ENCODE measurements at regions not wholly inside any gene's neighbourhood (a gene's known extent, or its start where the extent isn't known, plus 50 kb on each side); places are given as distances from the start of the nearest gene placed in this dataset.
"Not testable (repeated sequence)": the region's sequence is repeated elsewhere in the genome, so short reads cannot be mapped to it uniquely, and the experiment has no call there.

DNA sequence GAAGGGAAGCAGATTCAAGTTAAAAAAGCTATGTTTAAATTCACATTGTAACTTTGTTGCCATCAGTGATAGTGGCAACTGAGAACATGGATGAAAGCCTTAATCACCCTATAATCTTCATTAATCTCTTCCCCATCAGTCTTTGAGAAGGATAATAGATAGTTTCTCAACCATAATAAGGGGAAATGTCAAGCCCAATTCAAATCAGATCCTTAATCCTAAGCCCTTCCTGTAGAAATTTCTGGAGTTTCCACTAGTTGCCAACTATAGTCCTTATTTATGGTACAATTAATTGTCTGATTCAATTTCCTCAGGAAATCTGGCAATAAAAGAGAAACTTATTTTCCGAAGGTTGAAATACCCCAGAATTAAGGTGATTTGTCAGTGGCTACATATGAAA is 431.8 kb downstream of the ZWINT start:
- Histone ChIP-seq H3K4me1 (ENCODE audit: control insufficient read depth in 2 of 3, insufficient read depth in 2 of 3, low read depth in 1 of 3, low read length in 3 of 3) (no peaks in the 10 kb centered on the region), H3K36me3 (ENCODE audit: control insufficient read depth in 2 of 3, insufficient read depth in 3 of 3, low read length in 3 of 3) (no peaks in the 10 kb centered on the region), H3K9ac (ENCODE audit: low read length in 3 of 3) (no peak overlapping the region), H3K27me3 (ENCODE audit: control insufficient read depth, insufficient read depth, low read length) (no peaks in the 10 kb centered on the region), H3K4me3 (ENCODE audit: low read length in 3 of 3) (no peak overlapping the region), H3K27ac (ENCODE audit: low read depth in 2 of 2, low read length in 2 of 2) (no peak overlapping the region), H3K9me3 (ENCODE audit: control insufficient read depth in 2 of 3, insufficient read depth in 1 of 3, low read length in 3 of 3) (no peaks in the 10 kb centered on the region)
- intact Hi-C loops (cut with DNase I): no loop called here
- DNase-seq (no peak), FAIRE-seq (no peak)
- TF ChIP-seq, protein P1, sequence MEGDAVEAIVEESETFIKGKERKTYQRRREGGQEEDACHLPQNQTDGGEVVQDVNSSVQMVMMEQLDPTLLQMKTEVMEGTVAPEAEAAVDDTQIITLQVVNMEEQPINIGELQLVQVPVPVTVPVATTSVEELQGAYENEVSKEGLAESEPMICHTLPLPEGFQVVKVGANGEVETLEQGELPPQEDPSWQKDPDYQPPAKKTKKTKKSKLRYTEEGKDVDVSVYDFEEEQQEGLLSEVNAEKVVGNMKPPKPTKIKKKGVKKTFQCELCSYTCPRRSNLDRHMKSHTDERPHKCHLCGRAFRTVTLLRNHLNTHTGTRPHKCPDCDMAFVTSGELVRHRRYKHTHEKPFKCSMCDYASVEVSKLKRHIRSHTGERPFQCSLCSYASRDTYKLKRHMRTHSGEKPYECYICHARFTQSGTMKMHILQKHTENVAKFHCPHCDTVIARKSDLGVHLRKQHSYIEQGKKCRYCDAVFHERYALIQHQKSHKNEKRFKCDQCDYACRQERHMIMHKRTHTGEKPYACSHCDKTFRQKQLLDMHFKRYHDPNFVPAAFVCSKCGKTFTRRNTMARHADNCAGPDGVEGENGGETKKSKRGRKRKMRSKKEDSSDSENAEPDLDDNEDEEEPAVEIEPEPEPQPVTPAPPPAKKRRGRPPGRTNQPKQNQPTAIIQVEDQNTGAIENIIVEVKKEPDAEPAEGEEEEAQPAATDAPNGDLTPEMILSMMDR (IDR thresholded peaks at IDR 0.05; ENCODE audit: borderline replicate concordance, extremely low read depth, insufficient read depth): no peak

DNA sequence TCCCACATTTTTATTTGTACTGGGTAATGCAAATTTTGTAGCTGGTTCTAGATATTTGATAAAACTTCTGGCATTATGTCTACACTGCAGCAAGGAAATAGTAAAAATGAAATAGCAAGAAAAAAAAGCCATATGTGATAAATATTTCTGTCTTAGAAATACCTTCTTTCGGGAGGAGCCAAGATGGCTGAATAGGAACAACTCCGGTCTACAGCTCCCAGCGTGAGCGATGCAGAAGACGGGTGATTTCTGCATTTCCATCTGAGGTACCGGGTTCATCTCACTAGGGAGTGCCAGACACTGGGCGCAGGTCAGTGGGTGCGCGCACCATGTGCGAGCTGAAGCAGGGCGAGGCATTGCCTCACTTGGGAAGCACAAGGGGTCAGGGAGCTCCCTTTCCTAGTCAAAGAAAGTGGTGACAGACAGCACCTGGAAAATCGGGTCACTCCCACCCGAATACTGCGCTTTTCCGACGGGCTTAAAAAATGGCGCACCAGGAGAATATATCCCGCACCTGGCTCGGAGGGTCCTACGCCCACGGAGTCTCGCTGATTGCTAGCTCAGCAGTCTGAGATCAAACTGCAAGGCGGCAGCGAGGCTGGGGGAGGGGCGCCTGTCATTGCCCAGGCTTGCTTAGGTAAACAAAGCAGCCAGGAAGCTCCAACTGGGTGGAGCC is 461.4 kb downstream of the ZWINT start:
- DNase-seq; H3K9me3 ChIP-seq (ENCODE audit: control insufficient read depth in 2 of 3, insufficient read depth in 1 of 3, low read length in 3 of 3); H3K27ac ChIP-seq (ENCODE audit: low read depth in 2 of 2, low read length in 2 of 2); H3K4me1 ChIP-seq (ENCODE audit: control insufficient read depth in 2 of 3, insufficient read depth in 2 of 3, low read depth in 1 of 3, low read length in 3 of 3); H3K27me3 ChIP-seq (ENCODE audit: control insufficient read depth, insufficient read depth, low read length); H3K4me3 ChIP-seq (ENCODE audit: low read length in 3 of 3); H3K9ac ChIP-seq (ENCODE audit: low read length in 3 of 3); H3K36me3 ChIP-seq (ENCODE audit: control insufficient read depth in 2 of 3, insufficient read depth in 3 of 3, low read length in 3 of 3); intact Hi-C loops (cut with DNase I); FAIRE-seq: not testable (repeated sequence)

DNA sequence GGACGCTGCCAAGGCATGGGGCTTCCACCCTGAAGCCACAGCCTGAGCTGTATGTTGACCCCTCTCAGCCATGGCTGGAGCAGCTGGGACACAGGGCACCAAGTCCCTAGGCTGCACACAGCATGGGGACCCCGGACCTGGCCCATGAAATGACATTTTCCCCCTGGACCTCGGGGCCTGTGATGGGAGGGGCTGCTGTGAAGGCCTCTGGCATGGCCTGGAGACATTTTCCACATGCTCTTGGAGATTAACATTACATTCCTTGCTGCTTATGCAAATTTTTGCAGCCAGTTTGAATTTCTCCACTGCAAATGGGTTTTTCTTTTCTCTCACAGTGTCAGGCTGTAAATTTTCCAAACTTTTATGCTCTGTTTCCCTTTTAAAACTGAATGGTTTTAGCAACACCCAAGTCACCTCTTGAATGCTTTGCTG is 463.6 kb downstream of the ZWINT start:
- Histone ChIP-seq H3K27me3 (ENCODE audit: control insufficient read depth, insufficient read depth, low read length) (no peaks in the 10 kb centered on the region), H3K4me1 (ENCODE audit: control insufficient read depth in 2 of 3, insufficient read depth in 2 of 3, low read depth in 1 of 3, low read length in 3 of 3) (no peaks in the 10 kb centered on the region), H3K36me3 (ENCODE audit: control insufficient read depth in 2 of 3, insufficient read depth in 3 of 3, low read length in 3 of 3) (no peaks in the 10 kb centered on the region), H3K4me3 (ENCODE audit: low read length in 3 of 3) (no peak overlapping the region), H3K9me3 (ENCODE audit: control insufficient read depth in 2 of 3, insufficient read depth in 1 of 3, low read length in 3 of 3) (no peaks in the 10 kb centered on the region), H3K9ac (ENCODE audit: low read length in 3 of 3) (no peak overlapping the region), H3K27ac (ENCODE audit: low read depth in 2 of 2, low read length in 2 of 2) (no peak overlapping the region)
- intact Hi-C loops (cut with DNase I): no loop called here
- no peak for FAIRE-seq
- peak in 4 of 5 donors; percentile 28 to 84 (median 50) for DNase-seq
- TF ChIP-seq, protein P1 (IDR thresholded peaks at IDR 0.05; ENCODE audit: borderline replicate concordance, extremely low read depth, insufficient read depth): no peak

DNA sequence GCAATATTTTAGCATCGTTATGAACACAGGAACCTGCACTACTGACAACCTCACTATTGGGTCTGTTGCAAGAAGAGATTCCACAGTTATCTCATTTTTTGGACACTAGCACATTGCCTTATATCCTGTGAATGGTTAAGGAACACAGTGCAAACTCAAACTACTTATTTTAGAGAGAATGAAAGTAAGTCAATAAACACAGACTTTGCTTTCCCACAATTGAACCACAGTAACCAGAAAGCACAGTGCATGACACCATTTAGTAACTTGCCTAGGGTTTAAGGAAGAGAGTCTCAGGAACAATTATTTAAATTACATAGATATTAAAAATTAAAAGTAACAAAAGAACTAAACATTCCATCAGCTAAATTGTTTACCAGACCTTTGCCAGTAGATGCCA is 468.8 kb downstream of the ZWINT start:
- DNase-seq: no peak
- no peak for FAIRE-seq
- intact Hi-C loops (cut with DNase I): no loop called here
- H3K4me1 ChIP-seq (ENCODE audit: control insufficient read depth in 2 of 3, insufficient read depth in 2 of 3, low read depth in 1 of 3, low read length in 3 of 3): no peaks in the 10 kb centered on the region
- TF ChIP-seq, protein P1 (IDR thresholded peaks at IDR 0.05; ENCODE audit: borderline replicate concordance, extremely low read depth, insufficient read depth): no peak
- H3K4me3 ChIP-seq (ENCODE audit: low read length in 3 of 3): no peak overlapping the region
- no peak overlapping the region for H3K9ac ChIP-seq (ENCODE audit: low read length in 3 of 3)
- H3K36me3 ChIP-seq (ENCODE audit: control insufficient read depth in 2 of 3, insufficient read depth in 3 of 3, low read length in 3 of 3): no peaks in the 10 kb centered on the region
- H3K27ac ChIP-seq (ENCODE audit: low read depth in 2 of 2, low read length in 2 of 2): no peak overlapping the region
- H3K9me3 ChIP-seq (ENCODE audit: control insufficient read depth in 2 of 3, insufficient read depth in 1 of 3, low read length in 3 of 3): no peaks in the 10 kb centered on the region
- no peaks in the 10 kb centered on the region for H3K27me3 ChIP-seq (ENCODE audit: control insufficient read depth, insufficient read depth, low read length)

All from kidney (tissue), 13 donors.